Superior temporal gyrus (tissue), 1 donor: ENCODE measurements at regions not wholly inside any gene's neighbourhood (a gene's known extent, or its start where the extent isn't known, plus 50 kb on each side); places are given as distances from the start of the nearest gene placed in this dataset.

ENCODE experiments used
- DNase-seq: peaks from one replicate; pipeline ENCODE4 v3.0.0-alpha.2; 2016; ENCODE audit errors: extremely low spot score

- DNase-seq, result no peak
Measured at GRCh38 chr6:14837435-14837834, 408.4 kb upstream of the JARID2 start.

GRCh38 chr6:14838133-14838583, 407.7 kb upstream of the JARID2 start:
- DNase-seq, result no peak

GRCh38 chr6:14841901-14842421, 403.9 kb upstream of the JARID2 start:
- peak; percentile 41 for DNase-seq

GRCh38 chr6:14844411-14844810, 401.5 kb upstream of the JARID2 start:
- no peak for DNase-seq

GRCh38 chr6:14848019-14848418, 397.9 kb upstream of the JARID2 start:
- DNase-seq, result no peak

- DNase-seq, result no peak
Measured at GRCh38 chr6:14849185-14849584, 396.7 kb upstream of the JARID2 start.

GRCh38 chr6:14851281-14851680, 394.6 kb upstream of the JARID2 start:
- no peak for DNase-seq

- DNase-seq, result no peak
Measured at GRCh38 chr6:14852375-14852774, 393.5 kb upstream of the JARID2 start.

GRCh38 chr6:14856177-14856576, 389.7 kb upstream of the JARID2 start:
- no peak for DNase-seq

- DNase-seq, result no peak
Measured at GRCh38 chr6:14857001-14857400, 388.9 kb upstream of the JARID2 start.

- no peak for DNase-seq
Measured at GRCh38 chr6:14857501-14857900, 388.4 kb upstream of the JARID2 start.

- DNase-seq, result no peak
Measured at GRCh38 chr6:14858808-14859207, 387.1 kb upstream of the JARID2 start.

- DNase-seq, result no peak
Measured at GRCh38 chr6:14860774-14861173, 385.1 kb upstream of the JARID2 start.

- no peak for DNase-seq
Measured at GRCh38 chr6:14861491-14861943, 384.4 kb upstream of the JARID2 start.

- no peak for DNase-seq
Measured at GRCh38 chr6:14862845-14863244, 383.0 kb upstream of the JARID2 start.

GRCh38 chr6:14863902-14864850, 381.7 kb upstream of the JARID2 start:
- DNase-seq, result no peak

GRCh38 chr6:14865531-14866100, 380.3 kb upstream of the JARID2 start:
- DNase-seq, result no peak

GRCh38 chr6:14867802-14868201, 378.1 kb upstream of the JARID2 start:
- DNase-seq, result no peak

GRCh38 chr6:14871221-14871620, 374.6 kb upstream of the JARID2 start:
- no peak for DNase-seq

- DNase-seq, result no peak
Measured at GRCh38 chr6:14873101-14873500, 372.8 kb upstream of the JARID2 start.

- no peak for DNase-seq
Measured at GRCh38 chr6:14873781-14874441, 372.0 kb upstream of the JARID2 start.

- DNase-seq, result no peak
Measured at GRCh38 chr6:14874975-14875480, 370.8 kb upstream of the JARID2 start.
